ENCODE measurements at regions not wholly inside any gene's neighbourhood (a gene's known extent, or its start where the extent isn't known, plus 50 kb on each side); places are given as distances from the start of the nearest gene placed in this dataset.

- TSS peak; percentile 99 for BruUV-seq (replicated peaks)
- no peaks in the 10 kb centered on the region for H3K79me2 ChIP-seq (ENCODE audit: control insufficient read depth, insufficient read depth, low read length)
- DNase-seq (ENCODE audit: low read depth, low spot score): no peak
- H4K20me1 ChIP-seq (replicated peaks; ENCODE audit: control insufficient read depth, extremely low read depth, insufficient read depth, low read length): no peaks in the 10 kb centered on the region
- CTCF ChIA-PET: interaction anchor here (1.2 to 2.2 kb wide), 4 partner anchors 11 to 106 kb away, joined by 4 to 6 read pairs (median 6); no protein-coding TSS in a partner anchor
- H3K9me1 ChIP-seq (replicated peaks; ENCODE audit: control insufficient read depth, extremely low read depth, insufficient read depth, low read length): no peaks in the 10 kb centered on the region
- H3K9ac ChIP-seq (replicated peaks; ENCODE audit: extremely low read depth, insufficient read depth, low read length): peak overlapping the region; percentile 49
- H3K4me3 ChIP-seq (replicated peaks in 1 of 3; ENCODE audit: insufficient read depth in 1 of 3, low read depth in 1 of 3, low read length in 3 of 3): peak overlapping the region in 1 of 3 experiments; percentile 6
- no peaks in the 10 kb centered on the region for H3K36me3 ChIP-seq (ENCODE audit: control insufficient read depth in 2 of 2, extremely low read depth in 1 of 2, insufficient read depth in 2 of 2, low read length in 2 of 2)
- intact Hi-C loops (cut with micrococcal nuclease) (loop anchor here (2.0 to 5.0 kb wide), 3 partner anchors 59 to 306 kb away; partner anchors contain the start of gene HNMT), dilution Hi-C loops (cut with MboI; ENCODE audit: extremely low pct_ligation_motif_present, low sequenced_read_pairs) (no loop called here)
- TF ChIP-seq CTCF (IDR thresholded peaks at IDR 0.05; ENCODE audit: extremely low read depth in 1 of 2, insufficient read depth in 1 of 2, low read depth in 1 of 2, low read length in 2 of 2): no peak
- peaks cover 28% of the 10 kb centered on the region for H3K4me1 ChIP-seq (ENCODE audit: control insufficient read depth, extremely low read depth, insufficient read depth, low read length)
- H3K27ac ChIP-seq (ENCODE audit: insufficient read depth, low read depth, low read length): peak overlapping the region; percentile 97
- no peak for FAIRE-seq
- H3K27me3 ChIP-seq (ENCODE audit: control insufficient read depth in 2 of 2, insufficient read depth in 2 of 2, low read length in 2 of 2): no peaks in the 10 kb centered on the region
- no peaks in the 10 kb centered on the region for H3K9me3 ChIP-seq (replicated peaks; ENCODE audit: control insufficient read depth, insufficient read depth, low read length)
- peak overlapping the region; percentile 31 for H2AFZ ChIP-seq (ENCODE audit: low read depth, low read length)
- H3K4me2 ChIP-seq (ENCODE audit: insufficient read depth, low read length): peak overlapping the region; percentile 80
- POLR2A ChIA-PET: no interaction called here
Measured at GRCh38 chr2:138267902-138268254, 233.7 kb upstream of the SPOPL start.

GRCh38 chr2:138269765-138270164, 231.8 kb upstream of the SPOPL start:
- H3K36me3 ChIP-seq (ENCODE audit: control insufficient read depth in 2 of 2, extremely low read depth in 1 of 2, insufficient read depth in 2 of 2, low read length in 2 of 2): no peaks in the 10 kb centered on the region
- no peaks in the 10 kb centered on the region for H3K79me2 ChIP-seq (ENCODE audit: control insufficient read depth, insufficient read depth, low read length)
- CTCF ChIA-PET: no interaction called here
- H4K20me1 ChIP-seq (replicated peaks; ENCODE audit: control insufficient read depth, extremely low read depth, insufficient read depth, low read length): no peaks in the 10 kb centered on the region
- no peaks in the 10 kb centered on the region for H3K27me3 ChIP-seq (ENCODE audit: control insufficient read depth in 2 of 2, insufficient read depth in 2 of 2, low read length in 2 of 2)
- BruUV-seq (replicated peaks): no TSS peak
- no peak for DNase-seq (ENCODE audit: low read depth, low spot score)
- no peak for TF ChIP-seq POLR2AphosphoS5 (IDR thresholded peaks at IDR 0.05; ENCODE audit: insufficient read depth, low read depth, low read length)
- intact Hi-C loops (cut with micrococcal nuclease): loop anchor here (5.0 to 10.0 kb wide), 3 partner anchors 103 to 307 kb away; partner anchors contain the start of genes HNMT and SPOPL
- peaks cover 28% of the 10 kb centered on the region for H3K4me1 ChIP-seq (ENCODE audit: control insufficient read depth, extremely low read depth, insufficient read depth, low read length)
- no peak for FAIRE-seq
- no peak overlapping the region for H2AFZ ChIP-seq (ENCODE audit: low read depth, low read length)
- POLR2A ChIA-PET: no interaction called here
- H3K9ac ChIP-seq (replicated peaks; ENCODE audit: extremely low read depth, insufficient read depth, low read length): no peak overlapping the region
- no peak overlapping the region for H3K4me2 ChIP-seq (ENCODE audit: insufficient read depth, low read length)
- H3K9me1 ChIP-seq (replicated peaks; ENCODE audit: control insufficient read depth, extremely low read depth, insufficient read depth, low read length): no peaks in the 10 kb centered on the region
- H3K27ac ChIP-seq (ENCODE audit: insufficient read depth, low read depth, low read length): no peak overlapping the region
- no peaks in the 10 kb centered on the region for H3K9me3 ChIP-seq (replicated peaks; ENCODE audit: control insufficient read depth, insufficient read depth, low read length)
- no peak overlapping the region for H3K4me3 ChIP-seq (replicated peaks in 1 of 3; ENCODE audit: insufficient read depth in 1 of 3, low read depth in 1 of 3, low read length in 3 of 3)
- dilution Hi-C loops (cut with MboI; ENCODE audit: extremely low pct_ligation_motif_present, low sequenced_read_pairs): no loop called here

All from endothelial cell of umbilical vein (primary cell).